H4 (cell line): ENCODE measurements at regions not wholly inside any gene's neighbourhood (a gene's known extent, or its start where the extent isn't known, plus 50 kb on each side); places are given as distances from the start of the nearest gene placed in this dataset.
"Not testable (repeated sequence)": the region's sequence is repeated elsewhere in the genome, so short reads cannot be mapped to it uniquely, and the experiment has no call there.

Experiments used
- DNase-seq: peaks from one replicate; pipeline ENCODE4 v3.0.0-alpha.2; 2015; ENCODE audit warnings: low spot score

GRCh38 chr4:81675791-81676393 is 204.2 kb upstream of the RASGEF1B start:
- no peak for DNase-seq

DNA sequence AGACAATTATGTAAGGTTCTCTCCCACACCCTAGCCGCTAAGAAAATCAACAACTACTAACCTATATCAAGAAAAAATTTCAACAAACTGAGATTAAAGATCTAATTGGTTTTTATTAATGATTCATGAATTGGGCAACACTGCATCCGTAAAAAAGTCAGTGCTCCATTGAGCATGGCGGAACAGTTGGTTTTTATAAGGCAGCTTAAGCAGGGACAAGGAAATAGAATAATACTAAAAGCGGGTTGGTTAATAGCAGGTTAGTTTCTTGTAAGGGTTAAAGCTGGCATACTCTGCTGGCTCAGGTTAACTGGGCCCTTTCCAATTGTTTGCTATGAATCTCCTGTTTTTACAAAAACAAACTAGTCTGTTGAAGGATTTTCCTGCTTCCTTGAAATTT is 202.3 kb upstream of the RASGEF1B start:
- no peak for DNase-seq

- DNase-seq: not testable (repeated sequence)
Measured at GRCh38 chr4:81668328-81668727, 196.6 kb upstream of the RASGEF1B start.

GRCh38 chr4:81667539-81667938 is 195.8 kb upstream of the RASGEF1B start:
- DNase-seq: no peak

DNA sequence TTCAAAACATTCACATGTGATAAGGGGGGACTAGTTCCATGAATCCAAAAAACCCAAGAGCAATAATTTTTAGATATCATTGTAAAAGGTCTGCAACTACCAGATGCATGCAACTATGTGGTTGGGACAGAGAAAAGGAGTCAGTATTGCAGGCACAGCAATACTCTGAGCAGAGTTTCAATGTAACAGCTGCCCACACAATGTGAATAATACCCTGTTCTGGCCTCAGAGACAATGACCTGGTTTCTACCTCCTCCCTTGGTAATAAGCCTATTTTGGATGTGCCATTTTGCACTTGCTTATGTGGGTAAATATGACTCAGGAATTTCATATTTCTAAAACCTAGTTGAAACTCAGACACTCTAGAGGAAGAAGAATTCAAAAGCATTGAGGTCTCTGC is 194.8 kb upstream of the RASGEF1B start:
- no peak for DNase-seq

GRCh38 chr4:81665649-81666048 is 193.9 kb upstream of the RASGEF1B start:
- no peak for DNase-seq

- DNase-seq: no peak
Measured at GRCh38 chr4:81665045-81665444, 193.3 kb upstream of the RASGEF1B start.

DNA sequence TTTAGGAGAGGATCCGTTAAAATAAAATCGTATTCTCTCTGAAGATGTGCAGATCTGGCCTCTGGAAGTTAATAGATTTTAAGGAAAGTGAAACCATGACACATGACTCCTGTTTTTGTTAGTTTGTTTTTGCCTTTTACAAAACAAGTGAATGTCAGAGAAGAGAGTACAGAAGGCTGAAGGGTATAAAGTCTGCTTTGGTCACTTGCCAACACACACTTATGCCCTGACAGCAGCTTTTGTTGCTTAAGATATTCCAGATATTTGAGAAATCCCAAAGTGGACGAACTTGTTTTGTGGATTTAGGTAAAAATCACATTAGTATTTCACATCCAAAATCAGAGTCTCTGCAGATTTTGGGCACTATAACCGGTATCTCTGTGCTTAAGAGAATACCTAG is 192.4 kb upstream of the RASGEF1B start:
- no peak for DNase-seq

DNA sequence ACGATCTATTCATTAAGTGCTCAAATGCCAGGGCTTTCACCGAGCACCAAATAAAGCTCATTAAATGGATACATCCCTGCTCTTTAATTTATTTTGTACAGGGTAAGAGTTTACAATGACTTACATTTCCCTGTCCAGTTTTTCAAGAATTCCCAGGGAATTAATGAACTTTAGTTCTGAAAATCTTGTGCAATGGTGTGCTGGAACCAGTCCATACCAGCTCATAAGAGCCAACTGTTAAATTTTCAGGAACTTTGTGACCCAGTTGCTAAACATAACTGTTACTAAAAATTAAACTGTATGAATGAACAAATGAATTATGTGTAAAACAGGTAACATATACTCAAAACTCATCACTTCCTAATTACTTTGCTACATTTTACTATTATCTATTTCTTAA is 191.7 kb upstream of the RASGEF1B start:
- DNase-seq: no peak

DNA sequence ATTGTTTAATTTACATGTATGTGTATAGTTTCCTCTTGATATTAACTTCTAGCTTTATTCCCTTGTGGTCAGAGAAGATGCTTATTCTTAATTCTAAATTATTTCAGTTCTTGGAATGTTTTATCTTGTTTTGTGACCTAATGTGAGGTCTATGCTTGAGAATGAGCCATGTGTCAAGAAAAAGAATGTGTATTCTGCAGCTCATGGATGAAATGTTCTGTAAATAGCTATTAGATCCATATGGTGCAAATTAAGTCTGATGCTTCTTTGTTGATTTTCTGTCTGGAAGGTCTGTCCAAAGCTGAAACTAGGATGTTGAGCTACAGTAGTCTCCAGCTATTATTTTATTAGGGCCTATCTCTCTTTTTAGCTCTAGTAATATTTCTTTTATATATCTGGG is 187.3 kb upstream of the RASGEF1B start:
- no peak for DNase-seq

DNA sequence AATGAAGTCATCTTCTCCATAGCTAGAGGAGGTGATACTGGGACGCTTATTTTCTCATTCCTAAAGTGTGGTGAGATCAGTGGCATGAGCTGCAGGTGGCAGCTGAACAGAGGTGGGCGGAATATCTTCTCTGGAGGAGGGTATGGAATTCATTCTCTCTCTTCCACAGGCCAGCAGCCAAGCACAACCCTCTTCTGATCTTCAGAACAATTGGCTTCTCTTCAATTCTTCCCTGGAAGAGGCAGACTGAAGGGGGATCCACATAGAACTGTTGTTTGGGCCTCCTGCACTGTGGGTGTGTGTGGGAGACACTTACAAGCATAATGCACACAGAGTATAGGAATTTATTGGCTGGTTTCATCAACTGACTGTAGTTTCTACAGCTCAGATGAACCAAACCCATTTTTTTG is 180.4 kb upstream of the RASGEF1B start:
- no peak for DNase-seq

GRCh38 chr4:81651243-81651899 is 179.7 kb upstream of the RASGEF1B start:
- no peak for DNase-seq

GRCh38 chr4:81650606-81651242 is 179.0 kb upstream of the RASGEF1B start:
- DNase-seq: peak; percentile 15

DNA sequence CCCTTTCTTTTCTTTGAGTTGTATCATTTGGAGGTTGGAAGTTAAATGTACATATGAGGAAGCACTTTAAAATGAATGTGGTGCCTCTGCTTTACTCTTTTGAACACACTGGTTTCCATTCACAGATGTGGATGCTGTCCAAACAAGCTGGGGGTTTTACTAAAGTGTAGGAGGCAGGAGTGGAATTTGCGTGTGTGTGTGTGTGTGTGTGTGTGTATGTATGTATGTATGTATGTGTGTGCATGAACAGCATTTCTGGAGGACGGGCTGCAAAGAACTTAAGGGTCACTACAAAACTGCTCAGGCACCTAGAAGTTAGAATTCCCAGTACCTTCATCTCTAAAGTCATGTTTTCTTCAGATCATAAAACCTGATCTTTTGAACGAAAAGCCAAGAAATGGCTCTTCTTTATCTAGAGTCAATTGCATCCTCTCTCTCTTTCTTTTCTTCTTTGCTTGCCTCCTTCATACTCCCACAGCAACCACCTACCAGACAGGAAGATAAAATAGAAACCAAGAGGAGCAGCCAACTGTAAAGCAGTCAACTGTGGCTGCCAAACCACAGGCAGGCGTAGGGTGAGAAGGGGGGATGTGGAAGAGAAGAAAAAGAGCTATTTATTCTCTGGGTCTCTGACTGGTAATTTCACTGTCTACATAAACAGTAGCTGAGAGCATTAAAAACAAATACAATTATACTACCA is 177.0 kb upstream of the RASGEF1B start:
- peak; percentile 60 for DNase-seq

DNA sequence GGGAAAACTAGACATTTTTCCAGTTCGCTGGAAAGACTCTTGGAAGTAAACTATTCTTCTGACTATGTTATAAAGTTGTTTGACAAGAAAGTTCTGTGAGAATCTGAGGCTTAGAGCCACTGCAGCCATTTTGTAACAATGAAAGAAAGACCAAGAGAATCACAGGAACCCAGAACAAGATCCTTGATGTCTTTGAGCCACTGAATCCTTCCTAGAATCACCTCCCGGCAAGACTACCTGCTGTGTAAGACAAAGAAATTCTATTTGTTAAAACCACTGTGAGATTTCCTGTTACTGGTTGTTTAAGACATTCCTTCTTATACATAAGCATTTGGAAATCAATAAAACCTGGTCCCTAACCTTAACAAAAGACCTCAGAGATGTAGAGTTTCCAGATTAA is 175.7 kb upstream of the RASGEF1B start:
- DNase-seq: no peak

- no peak for DNase-seq
Measured at GRCh38 chr4:81642543-81642942, 170.8 kb upstream of the RASGEF1B start.

- no peak for DNase-seq
Measured at GRCh38 chr4:81639248-81639647, 167.5 kb upstream of the RASGEF1B start.

DNA sequence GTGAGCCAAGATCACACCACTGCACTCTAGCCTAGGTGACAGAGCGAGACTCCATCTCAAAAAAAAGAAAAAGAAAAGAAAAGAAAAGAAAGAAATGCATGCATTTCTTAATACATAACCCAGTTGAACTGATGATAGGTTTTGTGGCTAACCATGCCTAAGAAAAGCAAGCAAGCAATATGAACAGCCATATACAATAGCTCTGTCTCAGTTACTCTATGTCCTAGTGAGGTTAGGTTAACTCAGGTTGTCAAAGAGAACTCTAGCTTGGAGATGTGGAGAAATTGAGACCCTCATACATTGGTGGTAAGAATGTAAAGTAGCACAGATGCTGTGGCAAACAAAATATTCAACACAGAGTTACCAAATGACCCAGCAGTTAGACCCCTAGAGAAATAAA is 167.0 kb upstream of the RASGEF1B start:
- no peak for DNase-seq

GRCh38 chr4:81635739-81636138 is 164.0 kb upstream of the RASGEF1B start:
- peak; percentile 21 for DNase-seq

- no peak for DNase-seq
Measured at GRCh38 chr4:81634766-81635549, 163.3 kb upstream of the RASGEF1B start.

DNA sequence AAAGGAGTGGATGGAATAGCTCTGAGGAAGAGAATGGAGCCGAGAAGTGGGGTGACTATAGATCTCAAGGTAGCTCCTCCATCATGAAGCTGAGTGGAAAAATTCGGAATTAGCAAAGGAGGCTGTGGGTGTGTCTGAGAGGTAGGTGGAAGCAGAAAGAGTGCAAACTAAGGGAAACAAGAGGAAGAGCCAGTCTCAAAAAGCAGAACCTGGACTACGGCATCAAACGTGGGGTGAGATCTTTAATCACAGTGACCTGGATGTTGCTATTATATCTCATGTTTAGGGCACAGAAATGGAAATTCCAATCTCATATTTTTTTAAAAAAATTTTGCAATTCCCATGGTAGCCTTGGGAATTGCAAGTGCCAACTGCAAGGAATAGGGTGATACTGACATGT is 162.5 kb upstream of the RASGEF1B start:
- no peak for DNase-seq
